Testis (tissue), 2 donors: ENCODE measurements at regions not wholly inside any gene's neighbourhood (a gene's known extent, or its start where the extent isn't known, plus 50 kb on each side); places are given as distances from the start of the nearest gene placed in this dataset.

ENCODE experiments used
- DNase-seq: peaks from one replicate; pipeline ENCODE4 v3.0.0-alpha.2; 2019
- H3K27ac ChIP-seq, 2 donors: fragments of 200-600 bp; sonication (generic); one replicate each; pipeline ENCODE4 v1.5.1; 2019
- H3K27me3 ChIP-seq: fragments of 200-600 bp; sonication (generic); one replicate; pipeline ENCODE4 v1.5.1; 2019
- H3K36me3 ChIP-seq: fragments of 200-600 bp; sonication (generic); one replicate; pipeline ENCODE4 v1.5.1; 2017; ENCODE audit warnings: low read depth; ENCODE audit errors: missing control alignments
- H3K4me1 ChIP-seq: fragments of 200-600 bp; sonication (generic); one replicate; pipeline ENCODE4 v1.5.1; 2019
- H3K4me3 ChIP-seq, 2 donors: fragments of 200-600 bp; sonication (generic); one replicate each; pipeline ENCODE4 v1.5.1; 2017 to 2019
- H3K9me3 ChIP-seq: fragments of 200-600 bp; sonication (generic); one replicate; pipeline ENCODE4 v1.5.1; 2017
- POLR2A ChIP-seq: fragments of 450-650 bp; IDR thresholded peaks from one replicate; pipeline ENCODE4 v1.6.1; 2017; ENCODE audit warnings: antibody characterized with exemption, mild to moderate bottlenecking, moderate library complexity
- WGBS, 2 donors: methylation state at CpG; one replicate each; pipeline ENCODE4 v1.1.5; 2018; 5-methylcytosine and 5-hydroxymethylcytosine counted together
- intact Hi-C: fragments of 100-400 bp; cut with DNase I; formaldehyde crosslinking; loops from one replicate; pipeline ENCODE4 v1.15.1; 2023; ENCODE audit warnings: low total_unique reads
- TF ChIP-seq, protein P1 (sequence below), 3 experiments: fragments of 450-650 bp in 2 of 3; fragments of 200-600 bp in 1 of 3; sonication (generic) in 1 of 3; IDR thresholded peaks; one replicate each; pipeline ENCODE4 v1.5.1; 2016 to 2019; ENCODE audit warnings: antibody characterized with exemption in 3 of 3, mild to moderate bottlenecking in 2 of 3, moderate library complexity in 1 of 3

DNA sequence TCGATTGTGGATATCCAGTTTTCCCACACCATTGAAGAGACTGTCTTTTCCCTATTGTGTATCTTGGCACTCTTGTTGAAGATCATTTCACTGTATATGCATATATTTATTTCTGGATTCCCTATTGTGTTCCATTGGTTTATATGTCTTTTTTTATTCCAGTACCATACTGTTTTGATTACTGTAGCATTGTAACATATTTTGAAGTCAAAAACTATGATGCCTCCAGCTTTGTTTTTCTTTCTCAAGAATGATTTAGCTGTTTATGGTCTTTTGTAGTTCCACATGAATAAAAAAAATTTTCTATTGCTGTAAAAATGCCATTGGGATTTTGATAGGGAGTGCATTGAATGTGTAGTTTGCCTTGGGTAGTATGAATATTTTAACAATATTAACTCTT is 128.1 kb upstream of the SLC38A2 start:
- H3K36me3 ChIP-seq: no peaks in the 10 kb centered on the region
- TF ChIP-seq, protein P1, sequence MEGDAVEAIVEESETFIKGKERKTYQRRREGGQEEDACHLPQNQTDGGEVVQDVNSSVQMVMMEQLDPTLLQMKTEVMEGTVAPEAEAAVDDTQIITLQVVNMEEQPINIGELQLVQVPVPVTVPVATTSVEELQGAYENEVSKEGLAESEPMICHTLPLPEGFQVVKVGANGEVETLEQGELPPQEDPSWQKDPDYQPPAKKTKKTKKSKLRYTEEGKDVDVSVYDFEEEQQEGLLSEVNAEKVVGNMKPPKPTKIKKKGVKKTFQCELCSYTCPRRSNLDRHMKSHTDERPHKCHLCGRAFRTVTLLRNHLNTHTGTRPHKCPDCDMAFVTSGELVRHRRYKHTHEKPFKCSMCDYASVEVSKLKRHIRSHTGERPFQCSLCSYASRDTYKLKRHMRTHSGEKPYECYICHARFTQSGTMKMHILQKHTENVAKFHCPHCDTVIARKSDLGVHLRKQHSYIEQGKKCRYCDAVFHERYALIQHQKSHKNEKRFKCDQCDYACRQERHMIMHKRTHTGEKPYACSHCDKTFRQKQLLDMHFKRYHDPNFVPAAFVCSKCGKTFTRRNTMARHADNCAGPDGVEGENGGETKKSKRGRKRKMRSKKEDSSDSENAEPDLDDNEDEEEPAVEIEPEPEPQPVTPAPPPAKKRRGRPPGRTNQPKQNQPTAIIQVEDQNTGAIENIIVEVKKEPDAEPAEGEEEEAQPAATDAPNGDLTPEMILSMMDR (IDR thresholded peaks at IDR 0.05): no peak
- TF ChIP-seq POLR2A: no peak
- whole genome bisulfite sequencing, 2 donors: 91 to 100% methylated on average over 1 of the region's 1 CpG
- no peak for DNase-seq
- no peaks in the 10 kb centered on the region for H3K9me3 ChIP-seq
- H3K4me3 ChIP-seq: no peak overlapping the region
- H3K27me3 ChIP-seq: no peaks in the 10 kb centered on the region
- no peak overlapping the region for H3K27ac ChIP-seq
- intact Hi-C loops: no loop called here
- no peaks in the 10 kb centered on the region for H3K4me1 ChIP-seq

DNA sequence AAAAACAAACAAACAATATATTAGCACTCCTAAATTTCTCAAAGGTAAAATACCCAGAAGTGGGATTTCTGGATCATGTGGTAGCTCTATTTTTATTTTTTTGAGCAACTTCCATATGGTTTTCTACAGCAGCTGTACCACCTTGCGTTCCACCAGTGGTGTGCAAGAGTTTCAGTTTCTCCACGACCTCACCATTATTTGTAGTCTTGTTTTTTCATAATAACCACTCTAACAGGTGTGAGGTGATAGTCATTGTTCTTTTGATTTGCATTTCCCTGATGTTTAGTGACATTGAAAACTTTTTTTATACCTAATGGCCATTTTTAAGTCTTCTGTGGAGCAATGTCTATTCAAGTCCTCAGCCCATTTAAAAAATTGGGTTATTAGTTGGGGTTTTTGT is 127.3 kb upstream of the SLC38A2 start:
- H3K27me3 ChIP-seq: no peaks in the 10 kb centered on the region
- no peak overlapping the region for H3K27ac ChIP-seq
- intact Hi-C loops: no loop called here
- H3K4me3 ChIP-seq: no peak overlapping the region
- WGBS, 2 donors: 94 to 96% methylated on average over 2 of the region's 2 CpGs
- H3K4me1 ChIP-seq: peaks cover under 1% of the 10 kb centered on the region
- H3K9me3 ChIP-seq: no peaks in the 10 kb centered on the region
- no peak for DNase-seq
- no peaks in the 10 kb centered on the region for H3K36me3 ChIP-seq
- TF ChIP-seq POLR2A: no peak
- TF ChIP-seq, protein P1 (IDR thresholded peaks at IDR 0.05): no peak

DNA sequence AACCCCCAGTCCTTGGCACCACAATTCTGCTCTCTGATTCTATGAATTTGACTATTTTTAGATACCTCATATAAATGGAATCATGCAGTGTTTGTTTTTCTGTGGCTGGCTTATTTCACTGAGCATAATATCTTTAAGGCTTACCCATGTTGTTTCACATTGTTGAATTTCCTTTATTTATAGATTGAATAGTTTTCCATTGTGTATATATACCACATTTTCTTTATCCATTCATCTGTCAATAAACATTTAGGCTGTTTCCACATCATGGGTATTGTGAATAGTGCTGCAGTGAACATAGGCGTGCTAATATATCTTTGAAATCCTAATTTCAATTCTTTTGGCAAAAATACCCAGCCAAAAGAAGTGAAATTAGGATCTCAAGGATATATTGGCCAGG is 126.7 kb upstream of the SLC38A2 start:
- no peak for TF ChIP-seq POLR2A
- TF ChIP-seq, protein P1 (IDR thresholded peaks at IDR 0.05): no peak
- Histone ChIP-seq H3K27me3 (no peaks in the 10 kb centered on the region), H3K27ac (no peak overlapping the region), H3K36me3 (no peaks in the 10 kb centered on the region), H3K4me3 (no peak overlapping the region), H3K9me3 (no peaks in the 10 kb centered on the region), H3K4me1 (peaks cover 7% of the 10 kb centered on the region)
- WGBS, 2 donors: 98 to 100% methylated on average over 1 of the region's 1 CpG
- DNase-seq: no peak
- intact Hi-C loops: no loop called here

DNA sequence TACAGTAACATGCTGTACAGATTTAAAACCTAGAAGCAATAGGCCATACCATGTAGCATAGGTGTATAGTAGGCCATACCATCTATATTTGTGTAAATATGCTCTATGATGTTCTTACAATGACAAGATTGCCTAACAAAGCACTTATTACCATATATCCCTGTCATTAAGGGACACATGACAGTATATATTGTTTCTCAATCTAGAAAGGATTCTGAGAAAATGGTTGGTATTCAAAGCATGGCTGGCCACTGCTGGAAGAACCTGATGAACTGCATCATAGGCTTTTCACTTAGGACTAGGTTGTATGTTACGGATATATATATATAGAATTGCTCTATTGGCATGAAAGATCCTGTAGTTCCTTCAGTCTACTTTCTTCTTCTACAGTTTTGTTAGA is 125.2 kb upstream of the SLC38A2 start:
- Histone ChIP-seq H3K9me3 (no peaks in the 10 kb centered on the region), H3K36me3 (no peaks in the 10 kb centered on the region), H3K4me3 (no peak overlapping the region), H3K27me3 (no peaks in the 10 kb centered on the region), H3K27ac (no peak overlapping the region), H3K4me1 (peaks cover 20% of the 10 kb centered on the region)
- DNase-seq: no peak
- intact Hi-C loops: no loop called here
- TF ChIP-seq, protein P1 (IDR thresholded peaks at IDR 0.05): no peak
- no peak for TF ChIP-seq POLR2A
- WGBS, 2 donors: 93 to 96% methylated on average over 1 of the region's 1 CpG

DNA sequence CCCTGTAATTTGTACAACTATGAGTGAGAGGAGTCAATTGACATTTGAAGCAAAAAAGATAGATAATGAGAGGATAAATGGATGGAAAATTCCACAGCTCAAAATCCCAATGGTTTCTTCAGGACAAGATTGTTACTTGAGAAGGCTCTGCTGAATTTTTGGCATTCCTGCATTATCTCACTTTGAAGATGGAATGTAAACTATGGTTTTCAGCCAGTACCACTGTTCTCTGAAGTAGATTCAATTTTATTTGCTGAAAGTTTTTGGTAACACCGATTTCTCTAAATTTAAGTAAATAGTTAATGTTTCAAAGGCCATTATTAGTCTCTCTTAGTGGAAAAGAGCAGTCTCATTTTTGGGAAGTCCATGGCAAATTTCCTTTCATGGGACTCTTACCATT is 121.9 kb upstream of the SLC38A2 start:
- DNase-seq: no peak
- no peaks in the 10 kb centered on the region for H3K36me3 ChIP-seq
- intact Hi-C loops: no loop called here
- H3K27ac ChIP-seq: peak overlapping the region; percentile 60
- no peaks in the 10 kb centered on the region for H3K27me3 ChIP-seq
- H3K4me1 ChIP-seq: peaks cover 52% of the 10 kb centered on the region
- H3K4me3 ChIP-seq: no peak overlapping the region
- 23 to 29% methylated on average over 1 of the region's 1 CpG for WGBS, 2 donors
- TF ChIP-seq POLR2A: no peak
- TF ChIP-seq, protein P1 (IDR thresholded peaks at IDR 0.05): no peak
- H3K9me3 ChIP-seq: no peaks in the 10 kb centered on the region
